ENCODE measurements at regions not wholly inside any gene's neighbourhood (a gene's known extent, or its start where the extent isn't known, plus 50 kb on each side); places are given as distances from the start of the nearest gene placed in this dataset.
"Not testable (repeated sequence)": the region's sequence is repeated elsewhere in the genome, so short reads cannot be mapped to it uniquely, and the experiment has no call there.

GRCh38 chr2:142650601-142651000 is 226.9 kb upstream of the KYNU start:
- DNase-seq (ENCODE audit: low read depth, low spot score), result no peak

GRCh38 chr2:142649581-142649980 is 227.9 kb upstream of the KYNU start:
- no peak for DNase-seq (ENCODE audit: low read depth, low spot score)

GRCh38 chr2:142642650-142643049 is 234.8 kb upstream of the KYNU start:
- no peak for DNase-seq (ENCODE audit: low read depth, low spot score)

DNA sequence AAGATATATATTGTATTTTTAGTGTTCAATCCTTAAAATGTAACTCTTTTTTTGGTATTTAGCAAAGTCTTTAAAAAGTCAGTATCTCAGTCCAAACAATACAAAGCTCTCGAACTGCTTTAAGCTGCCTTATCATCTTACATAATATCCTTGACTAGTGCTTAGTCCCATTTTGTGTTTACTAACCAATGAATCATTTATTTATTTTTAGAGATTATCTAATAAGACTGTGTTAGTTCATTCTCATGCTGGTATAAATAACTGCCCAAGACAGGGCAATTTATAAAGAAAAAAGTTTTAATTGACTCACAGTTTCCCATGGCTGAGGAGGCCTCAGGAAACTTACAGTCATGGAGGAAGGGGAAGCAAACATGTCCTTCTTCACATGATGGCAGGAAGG is 248.3 kb upstream of the KYNU start:
- DNase-seq (ENCODE audit: low read depth, low spot score), result no peak

DNA sequence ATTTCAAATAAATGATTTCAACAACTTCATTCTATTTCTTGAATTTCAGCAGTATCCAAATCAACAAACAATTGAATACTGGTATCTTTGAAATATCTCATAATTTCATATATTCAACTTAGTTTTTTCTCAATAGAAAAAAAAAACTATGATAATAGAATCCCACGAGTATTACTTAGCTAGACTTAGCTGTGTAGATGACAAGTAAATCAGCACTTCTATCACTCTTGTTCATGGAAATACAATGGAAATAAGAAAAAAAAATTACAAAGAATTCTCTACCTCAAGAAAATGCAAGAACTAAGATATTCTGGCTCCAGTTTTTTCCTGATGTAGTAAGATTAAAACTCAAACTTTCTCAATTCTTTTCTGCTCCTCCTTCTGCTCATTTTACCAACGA is 256.2 kb upstream of the KYNU start:
- DNase-seq (ENCODE audit: low read depth, low spot score), result no peak

DNA sequence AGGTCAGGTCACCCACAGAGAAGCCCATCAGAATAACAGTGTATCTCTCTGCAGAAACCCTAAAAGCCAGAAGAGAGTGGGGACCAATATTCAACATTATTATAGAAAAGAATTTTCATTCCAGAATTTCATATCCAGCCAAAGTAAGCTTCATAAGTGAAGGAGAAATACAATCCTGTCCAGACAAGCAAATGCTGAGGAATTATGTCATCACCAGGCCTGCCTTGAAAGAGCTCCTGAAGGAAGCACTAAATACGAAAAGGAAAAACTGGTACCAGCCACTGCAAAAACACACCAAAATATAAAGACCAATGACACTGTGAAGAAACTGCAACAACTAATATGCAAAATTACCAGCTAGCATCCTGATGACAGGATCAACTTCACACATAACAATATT is 260.0 kb upstream of the KYNU start:
- no peak for DNase-seq (ENCODE audit: low read depth, low spot score)

DNA sequence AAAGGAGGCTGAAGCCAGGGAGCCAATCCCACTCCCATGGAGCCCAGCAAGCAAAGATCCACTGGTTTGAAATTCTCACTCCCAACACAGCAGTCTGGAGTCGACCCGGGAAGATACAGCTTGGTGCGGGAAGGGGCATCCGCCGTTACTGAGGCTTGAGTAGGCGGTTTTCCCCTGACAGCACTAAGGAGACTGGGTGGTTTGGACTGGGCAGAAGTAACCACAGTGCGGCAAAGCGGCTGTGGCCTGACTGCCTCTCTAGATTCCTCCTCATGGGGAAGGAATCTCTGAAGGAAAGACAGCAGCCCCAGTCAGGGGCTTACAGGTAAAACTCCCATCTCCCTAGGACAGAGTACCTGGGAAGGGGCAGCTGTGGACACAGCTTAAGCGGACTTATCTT is 261.6 kb upstream of the KYNU start:
- DNase-seq (ENCODE audit: low read depth, low spot score), result no peak

DNA sequence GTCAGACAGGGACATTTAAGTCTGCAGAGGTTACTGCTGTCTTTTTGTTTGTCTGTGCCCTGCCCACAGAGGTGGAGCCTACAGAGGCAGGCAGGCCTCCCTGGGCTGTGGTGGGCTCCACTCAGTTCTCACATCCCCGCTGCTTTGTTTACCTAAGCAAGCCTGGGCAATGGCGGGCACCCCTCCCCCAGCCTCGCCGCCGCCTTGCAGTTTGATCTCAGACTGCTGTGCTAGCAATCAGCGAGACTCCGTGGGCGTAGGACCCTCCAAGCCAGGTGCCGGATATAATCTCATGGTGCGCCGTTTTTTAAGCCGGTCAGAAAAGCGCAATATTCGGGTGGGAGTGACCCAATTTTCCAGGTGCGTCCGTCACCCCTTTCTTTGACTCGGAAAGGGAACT is 264.3 kb upstream of the KYNU start:
- not testable (repeated sequence) for DNase-seq (ENCODE audit: low read depth, low spot score)

DNA sequence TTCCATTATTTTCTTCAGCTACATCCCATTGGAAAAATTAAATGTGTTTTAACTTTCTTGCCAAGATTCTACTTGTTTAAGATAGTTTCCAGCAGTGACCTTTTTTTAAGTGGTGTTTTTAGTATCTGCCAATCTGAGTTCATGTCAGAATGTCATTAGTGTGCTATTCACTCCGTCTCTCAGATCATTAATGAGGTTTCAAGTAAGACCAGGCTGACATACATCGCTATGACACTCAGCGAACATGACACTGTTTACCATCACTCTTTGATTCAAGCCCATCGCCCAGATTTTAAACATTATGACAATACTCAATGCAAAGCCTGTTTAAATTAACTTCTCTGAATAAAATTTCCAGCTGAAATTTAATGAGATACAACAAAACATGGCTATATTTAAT is 272.0 kb upstream of the KYNU start:
- DNase-seq (ENCODE audit: low read depth, low spot score), result no peak

DNA sequence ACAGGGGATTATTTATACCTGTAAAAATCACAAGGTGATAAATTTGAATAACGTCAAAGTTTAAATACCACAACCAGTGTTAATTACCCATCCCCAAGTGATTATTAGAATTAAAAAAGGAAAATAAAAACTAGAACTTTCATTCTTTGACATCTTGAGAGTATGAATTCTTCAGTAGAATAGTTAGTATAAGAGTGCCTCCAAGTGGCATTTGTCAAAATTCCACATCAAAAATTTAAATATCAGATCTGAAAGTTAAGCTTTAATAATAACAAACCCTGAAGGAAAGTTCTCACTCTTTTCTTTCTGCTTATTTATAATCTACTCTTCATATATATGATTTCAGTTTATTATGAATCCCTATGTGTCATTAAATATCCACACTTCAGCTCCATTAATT is 273.7 kb upstream of the KYNU start:
- no peak for DNase-seq (ENCODE audit: low read depth, low spot score)

- DNase-seq (ENCODE audit: low read depth, low spot score), result no peak
Observed at GRCh38 chr2:142602418-142602989, 275.0 kb upstream of the KYNU start.

- no peak for DNase-seq (ENCODE audit: low read depth, low spot score)
Observed at GRCh38 chr2:142601794-142602193, 275.7 kb upstream of the KYNU start.

GRCh38 chr2:142599504-142599903 is 278.0 kb upstream of the KYNU start:
- DNase-seq (ENCODE audit: low read depth, low spot score), result no peak

- DNase-seq (ENCODE audit: low read depth, low spot score), result no peak
Observed at GRCh38 chr2:142598846-142599245, 278.6 kb upstream of the KYNU start.

GRCh38 chr2:142596334-142597088 is 281.0 kb upstream of the KYNU start:
- DNase-seq (ENCODE audit: low read depth, low spot score), result no peak

DNA sequence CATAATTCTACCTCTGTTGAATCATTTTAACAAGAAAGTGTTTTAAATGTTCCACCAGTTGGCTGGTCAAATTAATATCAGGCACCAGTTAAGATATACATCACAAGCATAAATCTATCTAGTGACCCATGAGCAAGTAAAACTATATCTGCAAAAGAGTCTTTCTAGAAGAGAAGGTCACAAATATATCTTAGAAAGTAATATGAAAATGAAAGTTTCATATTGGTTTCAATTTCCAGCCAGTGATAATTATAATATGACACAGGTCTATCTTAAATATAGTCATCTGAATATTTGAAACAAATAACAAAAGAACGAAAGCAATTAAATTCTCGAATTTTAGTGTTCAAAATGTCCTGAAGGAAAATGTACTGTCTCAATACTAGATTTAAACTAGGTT is 282.5 kb upstream of the KYNU start:
- DNase-seq (ENCODE audit: low read depth, low spot score), result no peak

GRCh38 chr2:142592171-142592570 is 285.3 kb upstream of the KYNU start:
- DNase-seq (ENCODE audit: low read depth, low spot score), result no peak

GRCh38 chr2:142591420-142591819 is 286.0 kb upstream of the KYNU start:
- DNase-seq (ENCODE audit: low read depth, low spot score), result no peak

- DNase-seq (ENCODE audit: low read depth, low spot score), result no peak
Observed at GRCh38 chr2:142588269-142588668, 289.2 kb upstream of the KYNU start.

GRCh38 chr2:142586693-142587580 is 290.5 kb upstream of the KYNU start:
- no peak for DNase-seq (ENCODE audit: low read depth, low spot score)

DNA sequence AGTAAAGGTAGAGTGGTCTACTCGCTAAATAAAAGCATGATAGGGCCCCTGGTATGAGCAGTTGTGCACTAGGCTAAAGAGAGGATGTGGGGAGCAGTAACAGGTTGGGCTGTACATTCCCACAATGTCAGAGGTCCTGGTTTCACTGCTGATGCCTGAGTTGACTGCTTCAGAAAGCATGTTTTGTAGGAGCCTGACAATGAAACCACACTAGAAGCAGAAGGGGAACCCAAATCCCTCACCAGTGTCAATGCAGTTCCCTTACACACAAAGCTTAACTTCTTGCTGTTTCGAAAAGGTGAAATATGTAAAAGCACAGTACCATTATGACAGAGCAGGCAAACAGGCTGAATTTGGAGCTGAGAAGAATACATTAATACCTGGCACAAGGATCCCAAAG is 291.7 kb upstream of the KYNU start:
- no peak for DNase-seq (ENCODE audit: low read depth, low spot score)

- DNase-seq (ENCODE audit: low read depth, low spot score), result no peak
Observed at GRCh38 chr2:142582317-142582716, 295.1 kb upstream of the KYNU start.

GRCh38 chr2:142581491-142581890 is 296.0 kb upstream of the KYNU start:
- no peak for DNase-seq (ENCODE audit: low read depth, low spot score)
